HepG2 (cell line): ENCODE measurements at regions not wholly inside any gene's neighbourhood (a gene's known extent, or its start where the extent isn't known, plus 50 kb on each side); places are given as distances from the start of the nearest gene placed in this dataset.

Experiments used
- ATAC-seq: fragments of 200-7000 bp; cut with Tn5 transposase; 3 replicates; pipeline ENCODE4 v1.9.1; 2020; ENCODE audit warnings: mild to moderate bottlenecking, moderate library complexity
- BruUV-seq: library from RNA; stranded (reverse); fragments of 400-500 nt; replicated peaks from 2 replicates; lab custom pipeline; 2021; lab: Mats Ljungman, UMichigan
- CTCF ChIA-PET: fragments of 300-600 bp; formaldehyde crosslinking; extraction: SDS; loops from one replicate; lab custom pipeline; 2021; ENCODE audit warnings: low total read pairs, inconsistent platforms, low intra/inter-chr PET ratio; lab: Yijun Ruan, JAX
- POLR2A ChIA-PET: fragments of 350-600 bp; sonication (Branson Sonifier 250); formaldehyde crosslinking; loops from one replicate; lab custom pipeline; 2020; ENCODE audit warnings: antibody characterized with exemption, inconsistent platforms; lab: Yijun Ruan, JAX
- DNase-seq: peaks from one replicate; pipeline ENCODE4 v3.0.0-alpha.2; 2015; ENCODE audit warnings: low spot score
- FAIRE-seq: peaks from 3 replicates; lab custom pipeline; 2011; peaks lifted over from hg19 to GRCh38; lab: Jason Lieb, UNC
- H2AFZ ChIP-seq: one replicate; pipeline ENCODE4 v1.6.1; 2011; ENCODE audit warnings: low read length, inconsistent platforms
- H3K27ac ChIP-seq: fragments of 300-600 bp; 3 replicates; pipeline ENCODE4 v1.8.0; 2011; ENCODE audit warnings: mixed run types, mild to moderate bottlenecking, mixed read lengths, low read length, inconsistent platforms; ENCODE audit not compliant: insufficient read depth; ENCODE audit errors: extremely low read length
- H3K27me3 ChIP-seq, 2 experiments: fragments of 200-600 bp in 1 of 2; 2 replicates in 1 of 2; 3 replicates in 1 of 2; pipeline versions ENCODE4 v1.6.0 to v1.8.0; 2011; ENCODE audit warnings: low read length in 2 of 2, mild to moderate bottlenecking in 2 of 2, moderate library complexity in 2 of 2, inconsistent platforms in 1 of 2; ENCODE audit not compliant: insufficient read depth in 2 of 2, control insufficient read depth in 1 of 2
- H3K36me3 ChIP-seq, 2 experiments: fragments of 200-600 bp in 1 of 2; replicated peaks in 1 of 2; 2 replicates in 1 of 2; 3 replicates in 1 of 2; pipeline versions ENCODE4 v1.5.1 to v1.8.0; 2011; ENCODE audit warnings: low read length in 2 of 2, inconsistent platforms in 1 of 2; ENCODE audit not compliant: insufficient read depth in 2 of 2, control insufficient read depth in 1 of 2
- H3K4me1 ChIP-seq: 2 replicates; pipeline ENCODE4 v1.5.1; 2012; ENCODE audit warnings: low read length, inconsistent platforms; ENCODE audit not compliant: insufficient read depth
- H3K4me2 ChIP-seq: 2 replicates; pipeline ENCODE4 v1.6.0; 2011; ENCODE audit warnings: low read depth, low read length, inconsistent platforms
- H3K4me3 ChIP-seq, 3 experiments: fragments of 200-600 bp in 1 of 3; sonication (generic), shearing (Covaris generic) in 1 of 3; replicated peaks in 1 of 3; 2 replicates each; pipeline ENCODE4 v1.5.1; 2011 to 2016; ENCODE audit warnings: low read length in 3 of 3, inconsistent platforms in 2 of 3, low read depth in 2 of 3, mild to moderate bottlenecking in 2 of 3, control low read depth in 1 of 3, mixed read lengths in 1 of 3; ENCODE audit not compliant: insufficient read depth in 1 of 3
- H3K79me2 ChIP-seq: one replicate; pipeline ENCODE4 v1.6.1; 2011; ENCODE audit warnings: low read length, inconsistent platforms; ENCODE audit not compliant: insufficient read depth
- H3K9ac ChIP-seq: 2 replicates; pipeline ENCODE4 v1.6.0; 2011; ENCODE audit warnings: mild to moderate bottlenecking, low read depth, low read length, inconsistent platforms; ENCODE audit not compliant: insufficient read depth
- H3K9me3 ChIP-seq: 2 replicates; pipeline ENCODE4 v1.5.1; 2012; ENCODE audit warnings: mild to moderate bottlenecking, low read length
- H4K20me1 ChIP-seq: 2 replicates; pipeline ENCODE4 v1.6.0; 2011; ENCODE audit warnings: inconsistent platforms, mild to moderate bottlenecking, low read length, moderate library complexity; ENCODE audit not compliant: insufficient read depth
- CEBPG ChIP-seq: IDR thresholded peaks from 2 replicates; pipeline ENCODE4 v1.6.1; 2016
- ISL2 ChIP-seq: sonication (generic); formaldehyde crosslinking; IDR thresholded peaks from 2 replicates; pipeline ENCODE4 v1.5.0; 2020; ENCODE audit warnings: missing genetic modification reagents
- RAD21 ChIP-seq: fragments of 450-650 bp; formaldehyde crosslinking; IDR thresholded peaks from 2 replicates; pipeline ENCODE4 v1.5.0; 2020; ENCODE audit warnings: mild to moderate bottlenecking
- RFXANK ChIP-seq: IDR thresholded peaks from 2 replicates; pipeline ENCODE4 v1.6.1; 2016
- SRSF9 ChIP-seq: fragments of 200-400 bp; formaldehyde crosslinking; IDR thresholded peaks from 2 replicates; pipeline ENCODE4 v1.6.1; 2018; ENCODE audit warnings: borderline replicate concordance, mild to moderate bottlenecking, low read depth, low read length; ENCODE audit not compliant: insufficient read depth, poor library complexity, severe bottlenecking
- ZNF747 ChIP-seq: sonication (generic); formaldehyde crosslinking; IDR thresholded peaks from 2 replicates; pipeline ENCODE4 v1.8.1; 2023; ENCODE audit warnings: missing genetic modification reagents, mild to moderate bottlenecking, borderline replicate concordance
- ZSCAN12 ChIP-seq: sonication (generic); formaldehyde crosslinking; IDR thresholded peaks from 2 replicates; pipeline ENCODE4 v1.9.0; 2021; ENCODE audit warnings: mild to moderate bottlenecking, missing genetic modification reagents
- ZSCAN29 ChIP-seq: sonication (generic); formaldehyde crosslinking; conservative IDR thresholded peaks from 2 replicates; pipeline ENCODE4 v1.4.0; 2020; ENCODE audit warnings: mild to moderate bottlenecking, missing genetic modification reagents
- WGBS: methylation state at CpG from one replicate; pipeline ENCODE4 v1.1.6; 2017; ENCODE audit warnings: low lambda C conversion rate; 5-methylcytosine and 5-hydroxymethylcytosine counted together
- in situ Hi-C: cut with HindIII; loops from 2 replicates; pipeline ENCODE4 v1.10.0; 2017; ENCODE audit warnings: low pct_unique_long_range_greater_than_20kb; ENCODE audit not compliant: extremely low pct_ligation_motif_present
- intact Hi-C: fragments of 100-400 bp; cut with micrococcal nuclease; formaldehyde crosslinking; loops from one replicate; pipeline ENCODE4 v1.10.0; 2022; ENCODE audit not compliant: unreplicated experiment
- TF ChIP-seq, protein P1 (sequence below): sonication (generic); formaldehyde crosslinking; IDR thresholded peaks from 2 replicates; pipeline ENCODE4 v1.5.1; 2020; ENCODE audit warnings: mild to moderate bottlenecking, missing genetic modification reagents, moderate library complexity

DNA sequence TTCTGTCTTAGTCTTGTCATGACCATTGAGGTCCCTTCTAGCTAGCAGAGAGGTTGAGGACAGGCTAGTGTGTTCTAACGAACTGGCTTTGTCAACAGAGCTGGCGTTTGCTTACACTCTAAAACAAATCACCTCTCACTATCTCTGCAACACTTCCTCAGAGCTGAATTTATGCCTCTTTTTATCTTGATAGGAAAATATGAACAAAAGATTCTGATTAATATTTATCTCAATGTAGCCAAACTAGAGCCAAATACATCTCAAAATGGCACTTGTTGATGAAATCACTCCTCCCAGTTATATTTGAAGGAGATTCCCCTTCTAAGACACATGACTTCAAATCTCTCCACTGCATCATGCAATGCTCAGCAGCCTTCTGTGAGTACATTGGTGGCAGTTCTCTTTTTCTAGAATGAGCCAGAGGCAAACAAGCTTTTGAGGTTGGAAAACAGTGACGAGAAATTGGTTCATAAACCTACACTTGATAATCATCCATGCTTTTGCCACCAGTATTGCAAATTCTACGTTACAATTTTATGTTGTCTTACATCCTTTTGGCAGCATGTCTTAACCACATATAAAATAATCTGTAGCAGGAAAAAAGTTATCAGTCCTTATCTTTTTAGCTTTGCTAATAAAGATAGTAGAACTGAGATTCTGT is 615.7 kb upstream of the CITED2 start:
- 5% methylated on average over 4 of the region's 4 CpGs for WGBS
- BruUV-seq = no TSS peak
- TF ChIP-seq RAD21 (CRISPR knock-in tag) (no peak), ZNF747 (CRISPR knock-in tag) (no peak), ZSCAN29 (CRISPR knock-in tag) (no peak), RFXANK (CRISPR knock-in tag) (no peak), ISL2 (CRISPR knock-in tag) (no peak), SRSF9 (no peak), ZSCAN12 (CRISPR knock-in tag) (no peak), CEBPG (CRISPR knock-in tag) (no peak)
- TF ChIP-seq, protein P1, sequence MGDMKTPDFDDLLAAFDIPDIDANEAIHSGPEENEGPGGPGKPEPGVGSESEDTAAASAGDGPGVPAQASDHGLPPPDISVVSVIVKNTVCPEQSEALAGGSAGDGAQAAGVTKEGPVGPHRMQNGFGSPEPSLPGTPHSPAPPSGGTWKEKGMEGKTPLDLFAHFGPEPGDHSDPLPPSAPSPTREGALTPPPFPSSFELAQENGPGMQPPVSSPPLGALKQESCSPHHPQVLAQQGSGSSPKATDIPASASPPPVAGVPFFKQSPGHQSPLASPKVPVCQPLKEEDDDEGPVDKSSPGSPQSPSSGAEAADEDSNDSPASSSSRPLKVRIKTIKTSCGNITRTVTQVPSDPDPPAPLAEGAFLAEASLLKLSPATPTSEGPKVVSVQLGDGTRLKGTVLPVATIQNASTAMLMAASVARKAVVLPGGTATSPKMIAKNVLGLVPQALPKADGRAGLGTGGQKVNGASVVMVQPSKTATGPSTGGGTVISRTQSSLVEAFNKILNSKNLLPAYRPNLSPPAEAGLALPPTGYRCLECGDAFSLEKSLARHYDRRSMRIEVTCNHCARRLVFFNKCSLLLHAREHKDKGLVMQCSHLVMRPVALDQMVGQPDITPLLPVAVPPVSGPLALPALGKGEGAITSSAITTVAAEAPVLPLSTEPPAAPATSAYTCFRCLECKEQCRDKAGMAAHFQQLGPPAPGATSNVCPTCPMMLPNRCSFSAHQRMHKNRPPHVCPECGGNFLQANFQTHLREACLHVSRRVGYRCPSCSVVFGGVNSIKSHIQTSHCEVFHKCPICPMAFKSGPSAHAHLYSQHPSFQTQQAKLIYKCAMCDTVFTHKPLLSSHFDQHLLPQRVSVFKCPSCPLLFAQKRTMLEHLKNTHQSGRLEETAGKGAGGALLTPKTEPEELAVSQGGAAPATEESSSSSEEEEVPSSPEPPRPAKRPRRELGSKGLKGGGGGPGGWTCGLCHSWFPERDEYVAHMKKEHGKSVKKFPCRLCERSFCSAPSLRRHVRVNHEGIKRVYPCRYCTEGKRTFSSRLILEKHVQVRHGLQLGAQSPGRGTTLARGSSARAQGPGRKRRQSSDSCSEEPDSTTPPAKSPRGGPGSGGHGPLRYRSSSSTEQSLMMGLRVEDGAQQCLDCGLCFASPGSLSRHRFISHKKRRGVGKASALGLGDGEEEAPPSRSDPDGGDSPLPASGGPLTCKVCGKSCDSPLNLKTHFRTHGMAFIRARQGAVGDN = no peak
- TF ChIP-seq, all 625 proteins: peak for 0
- H4K20me1 ChIP-seq = no peaks in the 10 kb centered on the region
- FAIRE-seq (no peak), DNase-seq (no peak), ATAC-seq (no peak)
- no peaks in the 10 kb centered on the region for H3K27me3 ChIP-seq
- H3K27ac ChIP-seq = no peak overlapping the region
- ChIA-PET POLR2A (no interaction called here), CTCF (no interaction called here)
- no peak overlapping the region for H3K4me2 ChIP-seq
- H3K4me3 ChIP-seq = no peak overlapping the region
- no peak overlapping the region for H2AFZ ChIP-seq
- no peak overlapping the region for H3K9ac ChIP-seq
- intact Hi-C loops = no loop called here
- H3K4me1 ChIP-seq = no peaks in the 10 kb centered on the region
- H3K79me2 ChIP-seq = no peaks in the 10 kb centered on the region
- in situ Hi-C loops = no loop called here
- H3K36me3 ChIP-seq = no peaks in the 10 kb centered on the region
- H3K9me3 ChIP-seq = no peaks in the 10 kb centered on the region
